Panc1 (cell line): ENCODE measurements at regions not wholly inside any gene's neighbourhood (a gene's known extent, or its start where the extent isn't known, plus 50 kb on each side); places are given as distances from the start of the nearest gene placed in this dataset.
"Not testable (repeated sequence)": the region's sequence is repeated elsewhere in the genome, so short reads cannot be mapped to it uniquely, and the experiment has no call there.

Source experiments
- ATAC-seq: fragments of 200-7000 bp; cut with Tn5 transposase; 2 replicates; pipeline ENCODE4 v1.9.1; 2020; ENCODE audit warnings: mild to moderate bottlenecking, moderate library complexity
- BruUV-seq: library from RNA; stranded (reverse); fragments of 400-500 nt; replicated peaks from 2 replicates; lab custom pipeline; 2021; lab: Mats Ljungman, UMichigan
- CTCF ChIA-PET: fragments of 300-600 bp; sonication (Branson Sonifier 250); formaldehyde crosslinking; loops from one replicate; lab custom pipeline; 2022; ENCODE audit warnings: antibody characterized with exemption; lab: Charles Lee
- POLR2A ChIA-PET: fragments of 300-600 bp; sonication (Branson Sonifier 250); formaldehyde crosslinking; loops from one replicate; lab custom pipeline; 2022; ENCODE audit warnings: antibody characterized with exemption; lab: Charles Lee
- DNase-seq: peaks from one replicate; pipeline ENCODE4 v3.0.0-alpha.2; 2010; ENCODE audit warnings: low read depth, low spot score
- H3K27ac ChIP-seq: 2 replicates; pipeline ENCODE4 v1.5.1; 2011; ENCODE audit warnings: mild to moderate bottlenecking, low read length, inconsistent platforms
- H3K27me3 ChIP-seq: fragments of 200-500 bp; sonication (Bioruptor generic); 2 replicates; pipeline ENCODE4 v1.6.0; 2014; ENCODE audit warnings: low read length, inconsistent platforms; ENCODE audit not compliant: control insufficient read depth, insufficient read depth
- H3K36me3 ChIP-seq: fragments of 200-500 bp; sonication (Bioruptor generic); 2 replicates; pipeline ENCODE4 v1.5.1; 2014; ENCODE audit warnings: inconsistent platforms, mild to moderate bottlenecking, low read length, moderate library complexity; ENCODE audit not compliant: control insufficient read depth, insufficient read depth
- H3K4me1 ChIP-seq: 2 replicates; pipeline ENCODE4 v1.5.1; 2011; ENCODE audit warnings: inconsistent platforms, mild to moderate bottlenecking, low read length, moderate library complexity; ENCODE audit not compliant: control insufficient read depth, insufficient read depth
- H3K4me3 ChIP-seq, 2 experiments: 2 replicates each; pipeline ENCODE4 v1.5.1; 2011 to 2012; ENCODE audit warnings: low read depth in 2 of 2, low read length in 2 of 2, mild to moderate bottlenecking in 2 of 2, inconsistent platforms in 1 of 2, moderate library complexity in 1 of 2
- H3K9me3 ChIP-seq: fragments of 200-500 bp; sonication (Bioruptor generic); 2 replicates; pipeline ENCODE4 v1.5.1; 2014; ENCODE audit warnings: low read depth, mild to moderate bottlenecking, inconsistent platforms, low read length, moderate library complexity; ENCODE audit not compliant: control insufficient read depth, insufficient read depth
- CTCF ChIP-seq: fragments of 450-650 bp; IDR thresholded peaks from 2 replicates; pipeline ENCODE4 v1.5.1; 2017; ENCODE audit warnings: mild to moderate bottlenecking
- POLR2AphosphoS5 ChIP-seq: IDR thresholded peaks from 2 replicates; pipeline ENCODE4 v1.6.1; 2012; ENCODE audit warnings: mild to moderate bottlenecking, low read depth, low read length, moderate library complexity
- REST ChIP-seq, 2 experiments: IDR thresholded peaks; 2 replicates each; pipeline ENCODE4 v1.6.1; 2011 to 2012; ENCODE audit warnings: low read depth in 2 of 2, control low read depth in 1 of 2, low read length in 1 of 2, mild to moderate bottlenecking in 1 of 2, moderate library complexity in 1 of 2; ENCODE audit not compliant: insufficient read depth in 1 of 2
- SIN3A ChIP-seq: IDR thresholded peaks from 2 replicates; pipeline ENCODE4 v1.6.1; 2012; ENCODE audit warnings: low read depth, mild to moderate bottlenecking, low read length, moderate library complexity, borderline replicate concordance; ENCODE audit not compliant: insufficient read depth
- TCF7L2 ChIP-seq: IDR thresholded peaks from 2 replicates; pipeline ENCODE4 v1.6.1; 2011; ENCODE audit warnings: mild to moderate bottlenecking, low read depth, low read length, inconsistent platforms
- in situ Hi-C: cut with HindIII; loops from 2 replicates; pipeline ENCODE4 v1.10.0; 2016; ENCODE audit warnings: low sequenced_read_pairs, low pct_unique_long_range_greater_than_20kb
- intact Hi-C: fragments of 100-400 bp; cut with micrococcal nuclease; formaldehyde crosslinking; loops from one replicate; pipeline ENCODE4 v1.10.0; 2022; ENCODE audit not compliant: unreplicated experiment

- no peak for TF ChIP-seq REST (IDR thresholded peaks at IDR 0.05; ENCODE audit: insufficient read depth in 1 of 2, low read depth in 2 of 2, low read length in 1 of 2)
- Histone ChIP-seq H3K36me3 (no peaks in the 10 kb centered on the region), H3K4me1 (no peaks in the 10 kb centered on the region), H3K27me3 (no peaks in the 10 kb centered on the region), H3K27ac (no peak overlapping the region), H3K9me3 (no peaks in the 10 kb centered on the region), H3K4me3 (no peak overlapping the region)
- no peak for DNase-seq
- ChIA-PET POLR2A (no interaction called here), CTCF (no interaction called here)
- intact Hi-C loops (no loop called here), in situ Hi-C loops (no loop called here)
- BruUV-seq: no TSS peak
- ATAC-seq: no peak
Measured at GRCh38 chr4:52203351-52203750, 152.2 kb downstream of the SPATA18 start.

- intact Hi-C loops (no loop called here), in situ Hi-C loops (no loop called here)
- Histone ChIP-seq H3K36me3 (no peaks in the 10 kb centered on the region), H3K4me3 (no peak overlapping the region), H3K27ac (no peak overlapping the region), H3K9me3 (no peaks in the 10 kb centered on the region), H3K27me3 (no peaks in the 10 kb centered on the region), H3K4me1 (no peaks in the 10 kb centered on the region)
- TF ChIP-seq POLR2AphosphoS5 (no peak), SIN3A (no peak), TCF7L2 (no peak), REST (IDR thresholded peaks at IDR 0.05; ENCODE audit: insufficient read depth in 1 of 2, low read depth in 2 of 2, low read length in 1 of 2) (no peak), CTCF (no peak)
- ChIA-PET POLR2A (no interaction called here), CTCF (interaction anchor here (0.6 kb wide), 1 partner anchor 95 kb away, joined by 5 read pairs; no protein-coding TSS in a partner anchor)
- BruUV-seq: no TSS peak
- ATAC-seq (no peak), DNase-seq (no peak)
Measured at GRCh38 chr4:52204921-52205320, 153.8 kb downstream of the SPATA18 start.

GRCh38 chr4:52207146-52207545, 156.0 kb downstream of the SPATA18 start:
- not testable (repeated sequence) for ATAC-seq

More at GRCh38 chr4:52207146-52207545, 156.0 kb downstream of the SPATA18 start:
- CTCF ChIA-PET, H3K9me3 ChIP-seq, H3K27ac ChIP-seq, H3K4me1 ChIP-seq, H3K36me3 ChIP-seq, intact Hi-C loops, POLR2A ChIA-PET, H3K27me3 ChIP-seq, BruUV-seq, in situ Hi-C loops, H3K4me3 ChIP-seq, DNase-seq: not testable (repeated sequence)
